Adrenal gland (tissue), 9 donors: ENCODE measurements at regions not wholly inside any gene's neighbourhood (a gene's known extent, or its start where the extent isn't known, plus 50 kb on each side); places are given as distances from the start of the nearest gene placed in this dataset.

Experiments used
- DNase-seq, 7 donors: peaks; one replicate each; pipeline ENCODE4 v3.0.0-alpha.2; 2019 to 2020
- H3K27ac ChIP-seq, 5 donors: fragments of 200-600 bp; sonication (generic) in 4 of 5; 1 replicate in 3 of 5; 2 replicates in 2 of 5; pipeline versions ENCODE4 v1.5.1 to v1.8.0; 2016 to 2020; ENCODE audit warnings: mild to moderate bottlenecking in 1 of 5
- H3K27me3 ChIP-seq: fragments of 200-600 bp; 2 replicates; pipeline ENCODE4 v1.8.0; 2021
- H3K36me3 ChIP-seq, 2 donors: fragments of 200-600 bp; replicated peaks in 1 of 2; 1 replicate in 1 of 2; 2 replicates in 1 of 2; pipeline versions ENCODE4 v1.5.1 to v1.8.0; 2018 to 2022
- H3K4me1 ChIP-seq, 2 donors: fragments of 200-600 bp; replicated peaks in 1 of 2; 1 replicate in 1 of 2; 2 replicates in 1 of 2; pipeline versions ENCODE4 v1.5.1 to v1.8.0; 2018 to 2021
- H3K4me3 ChIP-seq, 4 donors: fragments of 200-600 bp; sonication (generic) in 3 of 4; one replicate each; pipeline ENCODE4 v1.5.1; 2016 to 2018
- H3K9me3 ChIP-seq, 3 donors: fragments of 200-600 bp; sonication (generic) in 1 of 3; replicated peaks in 1 of 3; 1 replicate in 2 of 3; 2 replicates in 1 of 3; pipeline versions ENCODE4 v1.5.1 to v1.8.0; 2016 to 2021
- CTCF ChIP-seq, 6 experiments: fragments of 450-650 bp in 4 of 6; fragments of 200-600 bp in 2 of 6; sonication (generic) in 1 of 6; IDR thresholded peaks; 1 replicate in 5 of 6; 2 replicates in 1 of 6; pipeline versions ENCODE4 v1.5.1 to v1.8.0; 2016 to 2021; ENCODE audit warnings: antibody characterized with exemption in 6 of 6, mild to moderate bottlenecking in 2 of 6, moderate library complexity in 1 of 6
- POLR2A ChIP-seq, 2 donors: fragments of 450-650 bp; IDR thresholded peaks; one replicate each; pipeline ENCODE4 v1.6.1; 2017; ENCODE audit warnings: antibody characterized with exemption in 2 of 2, mild to moderate bottlenecking in 2 of 2, moderate library complexity in 1 of 2
- WGBS, 4 donors: extraction: QIAGEN DNeasy Blood & Tissue Kit in 2 of 4; methylation state at CpG; one replicate each; pipeline versions ENCODE4 v1.1.5 to v1.1.7; 2013 to 2017; 5-methylcytosine and 5-hydroxymethylcytosine counted together
- intact Hi-C, 2 donors: fragments of 100-400 bp; cut with DNase I; formaldehyde crosslinking; loops; one replicate each; pipeline versions ENCODE4 v1.14.1 to v1.15.0; 2022 to 2023
- donor health status: healthy with polysubstance abuse.
- donor health status: Bipolar disorder and iron deficiency.
- donor health status: DM: yes; HTN: yes; CAD: no.
- donor health status: DM: no; HTN: no; CAD: no.
- donor health status: DM: no; HTN: no; CAD: no.

GRCh38 chr12:47021298-47021697 is 58.1 kb upstream of the PCED1B start:
- Histone ChIP-seq H3K4me1 (no peaks in the 10 kb centered on the region), H3K36me3 (no peaks in the 10 kb centered on the region), H3K9me3 (no peaks in the 10 kb centered on the region), H3K27ac (no peak overlapping the region), H3K27me3 (no peaks in the 10 kb centered on the region), H3K4me3 (no peak overlapping the region)
- 49 to 52% (median 51%) methylated on average over 2 of the region's 2 CpGs for WGBS, 4 donors
- intact Hi-C loops: loop anchor here in 1 of 2 donors (10.0 kb wide), 1 partner anchor 346 kb away; no protein-coding TSS in a partner anchor
- no peak for TF ChIP-seq POLR2A (IDR thresholded peaks at IDR 0.05)
- peak; percentile 61 to 75 (median 68) for TF ChIP-seq CTCF (IDR thresholded peaks at IDR 0.05)
- no peak for DNase-seq

- intact Hi-C loops: loop anchor here in 1 of 2 donors (10.0 kb wide), 1 partner anchor 347 kb away; no protein-coding TSS in a partner anchor
- no peaks in the 10 kb centered on the region for H3K36me3 ChIP-seq
- H3K4me1 ChIP-seq: no peaks in the 10 kb centered on the region
- no peak overlapping the region for H3K4me3 ChIP-seq
- H3K27ac ChIP-seq: no peak overlapping the region
- TF ChIP-seq POLR2A (IDR thresholded peaks at IDR 0.05) (no peak), CTCF (IDR thresholded peaks at IDR 0.05) (no peak)
- H3K27me3 ChIP-seq: no peaks in the 10 kb centered on the region
- WGBS, 4 donors: 31 to 34% (median 33%) methylated on average over 2 of the region's 2 CpGs
- no peaks in the 10 kb centered on the region for H3K9me3 ChIP-seq
- no peak for DNase-seq
These were observed 57.1 kb upstream of the PCED1B start for GRCh38 chr12:47022296-47022695.

- no peaks in the 10 kb centered on the region for H3K27me3 ChIP-seq
- H3K4me3 ChIP-seq: no peak overlapping the region
- H3K27ac ChIP-seq: no peak overlapping the region
- DNase-seq: no peak
- no peaks in the 10 kb centered on the region for H3K9me3 ChIP-seq
- no peaks in the 10 kb centered on the region for H3K4me1 ChIP-seq
- 56 to 76% (median 68%) methylated on average over 3 of the region's 3 CpGs for WGBS, 4 donors
- no peak for TF ChIP-seq CTCF (IDR thresholded peaks at IDR 0.05)
- TF ChIP-seq POLR2A (IDR thresholded peaks at IDR 0.05): no peak
- no peaks in the 10 kb centered on the region for H3K36me3 ChIP-seq
- intact Hi-C loops: loop anchor here in 1 of 2 donors (10.0 kb wide), 1 partner anchor 349 kb away; no protein-coding TSS in a partner anchor
These were observed 56.1 kb upstream of the PCED1B start for GRCh38 chr12:47023311-47023710.

GRCh38 chr12:47023953-47024352 is 55.5 kb upstream of the PCED1B start:
- H3K36me3 ChIP-seq: no peaks in the 10 kb centered on the region
- H3K4me1 ChIP-seq: no peaks in the 10 kb centered on the region
- no peak for TF ChIP-seq CTCF (IDR thresholded peaks at IDR 0.05)
- no peak for TF ChIP-seq POLR2A (IDR thresholded peaks at IDR 0.05)
- intact Hi-C loops: loop anchor here in 1 of 2 donors (10.0 kb wide), 1 partner anchor 349 kb away; no protein-coding TSS in a partner anchor
- no peak for DNase-seq
- no peak overlapping the region for H3K4me3 ChIP-seq
- no peaks in the 10 kb centered on the region for H3K9me3 ChIP-seq
- no peak overlapping the region for H3K27ac ChIP-seq
- H3K27me3 ChIP-seq: no peaks in the 10 kb centered on the region
- 83 to 89% (median 84%) methylated on average over 6 of the region's 6 CpGs for WGBS, 4 donors
